Esophagus (tissue), 2 donors: ENCODE measurements at regions not wholly inside any gene's neighbourhood (a gene's known extent, or its start where the extent isn't known, plus 50 kb on each side); places are given as distances from the start of the nearest gene placed in this dataset.
A peak's percentile ranks its signal among the peaks of the same experiment; 100 is the strongest.

ENCODE experiments used
- H3K27ac ChIP-seq, 2 donors: one replicate each; pipeline ENCODE4 v1.5.1; 2013; ENCODE audit warnings: low read depth in 2 of 2, mild to moderate bottlenecking in 2 of 2, inconsistent platforms in 1 of 2, low read length in 1 of 2, moderate library complexity in 1 of 2
- H3K27me3 ChIP-seq, 2 donors: one replicate each; pipeline ENCODE4 v1.6.1; 2013; ENCODE audit warnings: low read length in 2 of 2, control low read depth in 1 of 2, mild to moderate bottlenecking in 1 of 2; ENCODE audit not compliant: insufficient read depth in 2 of 2, control insufficient read depth in 1 of 2
- H3K36me3 ChIP-seq, 2 donors: one replicate each; pipeline ENCODE4 v1.6.1; 2013; ENCODE audit warnings: low read length in 1 of 2; ENCODE audit not compliant: control insufficient read depth in 2 of 2, insufficient read depth in 2 of 2
- H3K4me1 ChIP-seq, 2 donors: one replicate each; pipeline ENCODE4 v1.6.1; 2013; ENCODE audit warnings: low read length in 1 of 2; ENCODE audit not compliant: control insufficient read depth in 2 of 2, insufficient read depth in 2 of 2
- H3K4me3 ChIP-seq, 2 donors: one replicate each; pipeline ENCODE4 v1.5.1; 2013; ENCODE audit warnings: low read length in 2 of 2, mild to moderate bottlenecking in 2 of 2, low read depth in 1 of 2, moderate library complexity in 1 of 2
- H3K9me3 ChIP-seq, 2 donors: one replicate each; pipeline ENCODE4 v1.6.1; 2013; ENCODE audit warnings: mild to moderate bottlenecking in 2 of 2, low read depth in 1 of 2, low read length in 1 of 2, moderate library complexity in 1 of 2; ENCODE audit not compliant: control insufficient read depth in 2 of 2, insufficient read depth in 1 of 2
- WGBS, 2 donors: extraction: QIAGEN DNeasy Blood & Tissue Kit; methylation state at CpG; one replicate each; pipeline ENCODE4 v1.1.7; 2013; 5-methylcytosine and 5-hydroxymethylcytosine counted together
- donor health status: healthy with polysubstance abuse.
- donor health status: Bipolar disorder and iron deficiency.

DNA sequence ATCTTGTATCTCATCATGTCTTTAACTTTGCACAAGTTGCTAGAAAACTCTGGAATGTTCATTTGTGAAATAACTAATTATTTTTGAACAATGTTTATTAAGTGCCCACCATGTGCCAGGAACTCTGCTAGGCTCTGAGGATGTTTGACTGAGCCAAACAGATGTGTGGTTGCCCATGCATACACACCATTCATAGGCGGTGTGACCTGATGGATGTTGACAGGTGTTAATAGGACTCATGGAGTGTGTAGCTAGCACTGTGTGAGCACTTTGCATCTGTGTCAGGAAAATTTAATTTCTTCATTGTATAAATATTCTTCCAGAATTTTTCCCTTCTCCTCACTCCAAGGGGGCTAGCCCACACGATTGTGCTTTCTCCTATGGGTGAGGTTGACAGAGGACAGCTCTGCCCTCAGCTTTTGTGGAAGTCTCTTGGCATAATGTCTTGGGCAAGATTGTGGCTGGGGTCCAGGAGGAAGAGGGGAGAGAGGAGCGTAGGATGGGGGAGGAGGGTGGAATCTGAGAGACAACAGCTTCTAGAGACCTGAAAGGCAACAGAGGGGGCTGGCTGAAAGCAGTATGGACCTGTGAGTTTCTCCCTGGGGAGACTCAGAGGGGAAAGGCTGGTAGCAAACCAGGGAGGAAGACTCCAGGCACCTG lies 214.6 kb upstream of the CXCR4 start:
- 72 to 74% methylated on average over 3 of the region's 3 CpGs for WGBS, 2 donors
- H3K9me3 ChIP-seq, result no peaks in the 10 kb centered on the region

DNA sequence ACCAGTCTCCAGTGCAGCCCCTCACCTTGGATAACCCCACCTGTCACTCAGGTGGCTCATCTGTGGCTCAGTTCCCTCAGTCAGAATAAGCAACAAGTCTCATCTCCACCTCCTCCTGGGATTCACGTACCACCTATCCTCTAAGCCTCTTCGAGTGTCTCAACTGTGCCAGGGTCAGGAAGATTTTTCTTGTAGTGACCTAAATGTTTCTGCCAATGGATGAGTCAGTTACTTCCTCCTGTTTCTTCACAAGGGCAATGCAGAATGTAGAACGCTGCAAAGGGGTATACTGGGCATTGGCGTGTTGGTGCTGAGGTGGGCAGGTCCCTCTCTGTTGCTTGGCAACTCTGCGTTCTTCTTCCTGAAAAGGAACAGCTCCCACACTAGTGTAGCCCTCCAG lies 213.3 kb upstream of the CXCR4 start:
- H3K4me3 ChIP-seq, result no peak overlapping the region
- H3K27me3 ChIP-seq, result no peaks in the 10 kb centered on the region
- no peaks in the 10 kb centered on the region for H3K4me1 ChIP-seq
- no peaks in the 10 kb centered on the region for H3K9me3 ChIP-seq
- H3K36me3 ChIP-seq, result no peaks in the 10 kb centered on the region
- WGBS, 2 donors, result 87 to 89% methylated on average over 5 of the region's 5 CpGs
- no peak overlapping the region for H3K27ac ChIP-seq

More for the DNA sequence above, 214.6 kb upstream of the CXCR4 start:
- Histone ChIP-seq H3K27me3 (no peaks in the 10 kb centered on the region), H3K27ac (no peak overlapping the region), H3K4me3 (no peak overlapping the region), H3K4me1 (no peaks in the 10 kb centered on the region), H3K36me3 (no peaks in the 10 kb centered on the region)

DNA sequence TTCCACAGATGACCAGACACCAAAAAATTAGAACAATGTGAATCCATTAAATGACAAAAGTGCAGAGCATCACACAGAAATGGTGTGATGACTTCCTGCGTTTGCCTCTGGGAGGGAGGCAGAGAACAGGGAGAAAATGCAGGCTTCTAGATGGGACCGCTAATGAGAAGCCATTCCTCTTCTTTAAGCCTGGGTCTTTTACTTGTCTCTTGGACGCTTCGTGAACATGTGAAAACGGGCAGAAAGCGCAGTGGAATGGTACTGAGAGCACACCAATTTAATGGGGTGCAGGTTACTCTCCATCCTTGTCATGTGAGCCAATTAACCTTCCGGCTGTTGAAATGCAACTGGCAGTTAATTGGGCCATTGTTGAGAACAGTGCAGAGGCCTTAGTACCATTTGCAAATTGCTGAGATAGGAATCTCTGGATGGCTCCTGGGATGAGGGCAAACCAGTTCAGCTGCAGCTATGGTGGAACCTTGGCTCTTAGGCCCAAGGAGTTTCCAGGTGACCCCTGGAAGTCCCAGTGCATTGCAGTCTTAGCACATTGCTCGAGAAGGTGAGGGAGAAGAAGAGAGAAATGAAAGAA lies 210.4 kb upstream of the CXCR4 start:
- no peaks in the 10 kb centered on the region for H3K4me1 ChIP-seq
- no peaks in the 10 kb centered on the region for H3K27me3 ChIP-seq
- no peak overlapping the region for H3K27ac ChIP-seq
- H3K4me3 ChIP-seq, result no peak overlapping the region
- no peaks in the 10 kb centered on the region for H3K9me3 ChIP-seq
- no peaks in the 10 kb centered on the region for H3K36me3 ChIP-seq
- WGBS, 2 donors, result 69 to 83% methylated on average over 8 of the region's 8 CpGs

DNA sequence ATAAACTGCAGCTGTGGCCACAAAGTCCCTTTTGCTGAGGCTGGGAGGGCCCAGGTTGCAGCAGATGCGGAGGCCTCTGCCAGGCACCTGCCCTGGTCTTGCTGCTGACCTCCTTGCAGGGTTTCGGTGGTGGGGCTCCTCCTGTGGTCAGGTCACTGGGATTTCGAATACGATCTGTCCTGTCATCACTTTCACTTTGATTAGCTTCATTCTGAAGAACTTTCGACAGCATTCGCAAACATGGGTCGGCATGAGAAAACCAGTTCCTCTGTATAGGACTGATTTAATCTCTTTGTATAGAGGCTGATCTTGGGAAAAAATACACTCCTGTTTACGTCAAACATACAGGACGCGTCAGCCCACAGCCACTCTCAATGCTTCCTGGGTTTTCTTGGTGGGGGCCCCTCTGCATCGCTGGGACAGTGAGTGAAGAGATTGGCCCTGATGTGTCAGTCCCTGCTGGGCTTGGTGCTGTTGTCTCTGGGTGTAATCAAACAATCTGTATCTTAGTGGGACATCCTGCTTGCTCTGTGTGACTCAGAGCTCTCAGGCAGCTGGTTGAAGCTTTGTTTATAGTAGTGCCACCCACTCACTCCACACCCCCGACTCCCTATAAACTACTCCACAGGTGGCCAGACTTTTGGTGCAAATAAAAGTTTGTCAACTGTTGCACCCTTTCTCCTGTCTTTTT lies 209.4 kb upstream of the CXCR4 start:
- Histone ChIP-seq H3K4me1 (no peaks in the 10 kb centered on the region), H3K9me3 (no peaks in the 10 kb centered on the region), H3K4me3 (no peak overlapping the region), H3K27ac (peak overlapping the region in 1 of 2 donors; percentile 29), H3K36me3 (no peaks in the 10 kb centered on the region), H3K27me3 (no peaks in the 10 kb centered on the region)
- 51 to 55% methylated on average over 12 of the region's 12 CpGs for WGBS, 2 donors

DNA sequence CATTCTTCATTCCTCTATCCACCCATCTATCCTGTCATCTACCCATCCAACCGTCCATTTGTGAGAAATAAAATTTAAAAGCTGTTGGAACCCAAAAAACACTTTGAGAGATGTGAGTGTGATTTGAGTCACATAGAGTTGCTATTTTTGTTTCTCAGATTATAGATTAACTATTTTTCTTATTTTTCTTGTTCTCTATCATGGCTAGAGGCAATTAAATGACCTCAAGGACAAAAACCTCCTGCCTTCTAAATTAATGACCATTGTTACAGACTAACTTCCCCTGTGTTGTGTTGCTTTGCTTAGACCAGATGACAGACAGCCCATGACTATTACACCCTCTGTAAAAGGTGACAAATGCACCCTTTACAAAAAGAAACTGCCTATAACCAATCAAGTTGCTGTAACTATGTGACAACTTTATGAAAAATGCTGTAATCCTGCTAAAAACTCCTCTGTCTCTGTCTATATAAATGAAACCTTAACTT lies 207.9 kb upstream of the CXCR4 start:
- Histone ChIP-seq H3K9me3 (no peaks in the 10 kb centered on the region), H3K4me3 (no peak overlapping the region), H3K27ac (no peak overlapping the region), H3K36me3 (no peaks in the 10 kb centered on the region), H3K27me3 (no peaks in the 10 kb centered on the region), H3K4me1 (no peaks in the 10 kb centered on the region)
- 88 to 91% methylated on average over 1 of the region's 1 CpG for WGBS, 2 donors

DNA sequence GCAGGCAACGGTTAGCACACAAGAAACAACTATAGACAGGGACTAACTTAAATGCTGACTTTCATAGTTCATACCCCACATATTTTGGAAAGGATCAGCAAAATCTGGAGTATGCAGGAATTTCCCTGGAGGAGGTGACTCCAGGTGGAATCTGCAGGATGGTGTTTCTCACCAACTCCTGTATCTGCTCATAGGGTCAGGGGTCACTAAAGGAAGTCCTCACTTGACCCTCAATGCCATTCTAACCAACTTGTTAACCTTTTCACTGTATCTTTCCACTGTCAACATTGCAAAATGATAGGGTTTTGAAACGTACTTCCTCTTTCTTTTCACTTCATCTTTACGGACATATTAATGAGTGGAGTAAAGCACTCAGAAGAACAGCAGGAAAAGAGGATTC lies 207.0 kb upstream of the CXCR4 start:
- H3K4me3 ChIP-seq, result no peak overlapping the region
- H3K4me1 ChIP-seq, result no peaks in the 10 kb centered on the region
- no peaks in the 10 kb centered on the region for H3K36me3 ChIP-seq
- no peaks in the 10 kb centered on the region for H3K9me3 ChIP-seq
- no peaks in the 10 kb centered on the region for H3K27me3 ChIP-seq
- no peak overlapping the region for H3K27ac ChIP-seq
- WGBS, 2 donors, result 74 to 81% methylated on average over 3 of the region's 3 CpGs

DNA sequence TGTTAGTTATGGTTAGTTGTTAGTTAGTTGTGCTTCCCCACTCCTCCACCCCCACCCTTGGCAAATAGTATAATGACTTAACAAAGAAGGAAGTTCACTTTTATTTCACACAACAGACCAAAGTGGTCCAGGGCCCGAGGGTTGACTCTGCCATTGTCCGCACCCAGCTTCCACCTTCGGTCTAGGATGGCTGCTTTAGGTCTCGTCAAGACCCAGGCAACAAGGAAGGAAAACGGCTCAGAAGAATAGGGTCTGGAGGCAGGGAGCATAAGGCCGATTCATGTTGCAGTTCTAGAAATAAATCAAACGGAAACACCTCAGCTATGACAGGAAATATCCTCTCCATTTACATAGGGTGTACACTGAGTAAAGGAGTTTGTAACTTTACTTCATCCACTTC lies 206.0 kb upstream of the CXCR4 start:
- Histone ChIP-seq H3K27me3 (no peaks in the 10 kb centered on the region), H3K27ac (no peak overlapping the region), H3K36me3 (no peaks in the 10 kb centered on the region), H3K9me3 (no peaks in the 10 kb centered on the region), H3K4me3 (no peak overlapping the region), H3K4me1 (no peaks in the 10 kb centered on the region)
- WGBS, 2 donors, result 75 to 80% methylated on average over 7 of the region's 7 CpGs

DNA sequence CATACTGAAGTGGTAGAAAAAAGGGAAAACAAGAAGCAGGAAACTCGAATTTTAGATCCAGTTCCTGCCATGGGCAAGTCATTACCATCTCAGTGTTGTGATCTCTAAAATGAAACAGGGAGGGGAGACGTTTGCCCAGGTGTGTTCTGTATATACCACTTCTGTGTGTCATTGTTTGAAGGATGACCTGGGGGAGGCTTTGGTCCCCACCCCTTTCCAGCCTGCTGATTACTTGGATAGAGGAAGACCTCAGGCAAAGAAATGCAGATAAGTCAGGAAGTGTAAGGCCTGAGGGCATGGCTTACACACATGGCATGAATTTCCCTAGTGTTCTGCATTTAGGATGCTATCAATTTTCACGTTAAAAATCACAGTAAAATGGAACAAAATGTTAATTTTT lies 205.2 kb upstream of the CXCR4 start:
- Histone ChIP-seq H3K27me3 (no peaks in the 10 kb centered on the region), H3K36me3 (no peaks in the 10 kb centered on the region), H3K9me3 (no peaks in the 10 kb centered on the region), H3K4me3 (no peak overlapping the region), H3K4me1 (no peaks in the 10 kb centered on the region), H3K27ac (no peak overlapping the region)
- 41 to 44% methylated on average over 3 of the region's 3 CpGs for WGBS, 2 donors

DNA sequence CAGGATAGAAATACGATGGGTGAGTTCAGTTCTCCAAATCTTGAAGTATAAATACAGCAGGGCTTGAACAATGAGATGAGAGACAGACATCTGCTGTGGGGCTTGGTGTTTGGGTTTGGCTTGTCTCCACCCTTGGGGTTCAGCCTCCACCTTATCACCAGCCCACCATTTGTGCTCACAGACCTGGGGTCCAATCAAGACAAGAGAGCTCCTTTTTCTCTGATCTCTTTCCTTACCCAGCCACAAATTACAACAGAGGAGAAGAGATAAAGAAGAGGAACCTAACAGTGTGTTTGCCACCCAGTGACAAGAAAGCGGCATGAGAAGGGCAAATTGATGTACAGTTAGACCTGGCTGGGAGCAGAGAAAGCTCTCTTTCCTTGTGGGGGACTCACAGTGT lies 204.5 kb upstream of the CXCR4 start:
- 84 to 86% methylated on average over 2 of the region's 2 CpGs for WGBS, 2 donors
- no peaks in the 10 kb centered on the region for H3K27me3 ChIP-seq
- no peak overlapping the region for H3K4me3 ChIP-seq
- H3K27ac ChIP-seq, result no peak overlapping the region
- H3K9me3 ChIP-seq, result no peaks in the 10 kb centered on the region
- H3K4me1 ChIP-seq, result no peaks in the 10 kb centered on the region
- H3K36me3 ChIP-seq, result no peaks in the 10 kb centered on the region
